ENCODE measurements at regions not wholly inside any gene's neighbourhood (a gene's known extent, or its start where the extent isn't known, plus 50 kb on each side); places are given as distances from the start of the nearest gene placed in this dataset.

DNA sequence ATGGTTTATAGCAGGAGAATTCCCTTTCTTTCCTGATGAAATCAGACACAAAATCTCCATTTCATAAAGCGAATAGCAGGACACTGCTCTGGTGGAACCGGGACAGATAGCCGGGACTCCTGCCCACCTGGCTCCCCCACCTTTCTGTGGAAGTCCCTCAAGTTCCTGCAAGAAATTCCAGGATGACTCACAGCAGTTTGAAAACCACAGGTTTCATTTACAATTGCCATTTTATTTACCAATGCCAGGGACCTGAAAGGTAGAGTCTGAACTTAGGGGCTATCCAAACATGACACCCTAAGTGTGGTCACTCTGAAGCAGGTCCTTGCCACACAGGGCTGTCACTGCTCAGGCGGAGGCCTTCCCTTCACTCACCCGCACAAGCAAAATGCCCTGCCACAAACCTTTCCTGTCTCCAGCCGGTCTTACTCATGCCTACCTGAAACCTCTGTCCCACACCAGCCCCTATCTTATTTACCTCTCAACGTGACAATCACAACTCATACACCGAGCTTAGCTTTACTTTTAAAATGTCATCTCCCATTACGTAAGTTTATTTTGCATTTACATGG, 63.3 kb upstream of the TAF1L start:
- ATAC-seq (no peak), DNase-seq (no peak)
- no peaks in the 10 kb centered on the region for H3K9me3 ChIP-seq
- no peak overlapping the region for H3K27ac ChIP-seq
- WGBS, 2 donors: 81 to 84% methylated on average over 9 of the region's 9 CpGs
- H3K4me1 ChIP-seq: no peaks in the 10 kb centered on the region
- TF ChIP-seq, protein P1, sequence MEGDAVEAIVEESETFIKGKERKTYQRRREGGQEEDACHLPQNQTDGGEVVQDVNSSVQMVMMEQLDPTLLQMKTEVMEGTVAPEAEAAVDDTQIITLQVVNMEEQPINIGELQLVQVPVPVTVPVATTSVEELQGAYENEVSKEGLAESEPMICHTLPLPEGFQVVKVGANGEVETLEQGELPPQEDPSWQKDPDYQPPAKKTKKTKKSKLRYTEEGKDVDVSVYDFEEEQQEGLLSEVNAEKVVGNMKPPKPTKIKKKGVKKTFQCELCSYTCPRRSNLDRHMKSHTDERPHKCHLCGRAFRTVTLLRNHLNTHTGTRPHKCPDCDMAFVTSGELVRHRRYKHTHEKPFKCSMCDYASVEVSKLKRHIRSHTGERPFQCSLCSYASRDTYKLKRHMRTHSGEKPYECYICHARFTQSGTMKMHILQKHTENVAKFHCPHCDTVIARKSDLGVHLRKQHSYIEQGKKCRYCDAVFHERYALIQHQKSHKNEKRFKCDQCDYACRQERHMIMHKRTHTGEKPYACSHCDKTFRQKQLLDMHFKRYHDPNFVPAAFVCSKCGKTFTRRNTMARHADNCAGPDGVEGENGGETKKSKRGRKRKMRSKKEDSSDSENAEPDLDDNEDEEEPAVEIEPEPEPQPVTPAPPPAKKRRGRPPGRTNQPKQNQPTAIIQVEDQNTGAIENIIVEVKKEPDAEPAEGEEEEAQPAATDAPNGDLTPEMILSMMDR (IDR thresholded peaks at IDR 0.05): no peak
- no peaks in the 10 kb centered on the region for H3K36me3 ChIP-seq
- intact Hi-C loops (cut with DNase I): no loop called here
- H3K4me3 ChIP-seq: no peak overlapping the region
- H3K27me3 ChIP-seq: peaks cover 0 to 14% (median 0%) of the 10 kb centered on the region in 7 donors

DNA sequence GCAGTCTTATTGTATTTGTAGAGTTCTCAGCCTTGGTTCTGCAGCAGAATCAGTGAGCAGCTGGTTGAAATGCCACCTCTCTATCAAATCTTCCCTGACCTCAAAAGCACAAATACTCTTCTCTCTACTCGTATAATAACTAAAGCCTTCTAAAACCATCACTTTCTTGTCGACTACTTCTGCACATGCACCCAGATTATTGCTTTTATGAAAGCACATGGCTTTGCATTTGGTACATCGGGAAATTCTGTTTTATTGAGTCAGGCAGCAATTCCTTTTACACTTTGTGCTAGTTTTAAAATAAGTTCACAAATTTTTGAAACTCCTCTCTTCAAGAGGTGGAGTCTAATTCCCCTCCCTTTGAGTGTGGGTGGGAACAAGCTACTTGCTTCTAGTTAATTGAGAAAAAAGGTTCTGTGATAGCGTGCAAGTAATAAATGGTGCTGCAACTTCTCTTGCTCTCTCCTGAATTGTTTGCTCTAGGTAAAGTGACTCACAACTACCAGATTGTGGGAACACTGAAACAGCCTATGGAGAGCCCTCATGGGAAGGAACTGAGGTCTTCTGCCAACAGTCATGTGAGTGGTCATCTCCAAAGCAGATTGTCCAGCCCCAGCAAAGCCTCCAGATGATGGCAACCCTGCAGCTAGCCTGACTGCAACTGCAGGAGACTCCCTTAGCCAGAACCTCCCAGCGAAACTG, 66.0 kb upstream of the TAF1L start:
- Histone ChIP-seq H3K27ac (no peak overlapping the region), H3K9me3 (no peaks in the 10 kb centered on the region), H3K36me3 (no peaks in the 10 kb centered on the region), H3K27me3 (peaks cover 0 to 14% (median 0%) of the 10 kb centered on the region in 7 donors), H3K4me3 (no peak overlapping the region), H3K4me1 (no peaks in the 10 kb centered on the region)
- intact Hi-C loops (cut with DNase I): loop anchor here in 1 of 10 donors (10.0 kb wide), 1 partner anchor 47 kb away; no protein-coding TSS in a partner anchor
- DNase-seq: no peak
- ATAC-seq: no peak
- TF ChIP-seq, protein P1 (IDR thresholded peaks at IDR 0.05): no peak
- 76% methylated on average over 5 of the region's 5 CpGs for WGBS, 2 donors

DNA sequence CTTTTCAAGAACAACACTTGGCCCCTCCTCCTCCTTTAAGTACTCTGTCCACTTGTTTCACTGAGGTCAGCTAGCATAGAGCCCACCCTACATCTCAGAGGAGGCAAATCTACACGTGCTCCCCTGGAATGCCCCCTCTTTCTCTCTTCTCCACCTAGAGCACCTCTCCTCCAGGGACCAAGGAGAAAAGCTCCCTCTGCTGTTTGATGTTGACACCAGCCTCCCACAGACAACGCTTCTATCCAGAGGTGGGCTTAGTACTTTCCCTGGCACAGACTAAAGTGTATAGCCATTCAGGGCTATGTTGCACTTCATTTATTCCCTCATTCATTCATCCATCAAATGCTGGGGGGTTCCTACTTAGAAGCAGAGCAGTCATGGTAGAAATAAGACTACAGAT, 68.2 kb upstream of the TAF1L start:
- H3K4me3 ChIP-seq: no peak overlapping the region
- no peak for DNase-seq
- no peak overlapping the region for H3K27ac ChIP-seq
- 40 to 55% methylated on average over 2 of the region's 2 CpGs for whole genome bisulfite sequencing, 2 donors
- H3K27me3 ChIP-seq: peaks cover 0 to 14% (median 0%) of the 10 kb centered on the region in 7 donors
- no peaks in the 10 kb centered on the region for H3K36me3 ChIP-seq
- intact Hi-C loops (cut with DNase I): loop anchor here in 1 of 10 donors (10.0 kb wide), 1 partner anchor 49 kb away; no protein-coding TSS in a partner anchor
- H3K4me1 ChIP-seq: no peaks in the 10 kb centered on the region
- TF ChIP-seq, protein P1 (IDR thresholded peaks at IDR 0.05): no peak
- no peak for ATAC-seq
- H3K9me3 ChIP-seq: no peaks in the 10 kb centered on the region

DNA sequence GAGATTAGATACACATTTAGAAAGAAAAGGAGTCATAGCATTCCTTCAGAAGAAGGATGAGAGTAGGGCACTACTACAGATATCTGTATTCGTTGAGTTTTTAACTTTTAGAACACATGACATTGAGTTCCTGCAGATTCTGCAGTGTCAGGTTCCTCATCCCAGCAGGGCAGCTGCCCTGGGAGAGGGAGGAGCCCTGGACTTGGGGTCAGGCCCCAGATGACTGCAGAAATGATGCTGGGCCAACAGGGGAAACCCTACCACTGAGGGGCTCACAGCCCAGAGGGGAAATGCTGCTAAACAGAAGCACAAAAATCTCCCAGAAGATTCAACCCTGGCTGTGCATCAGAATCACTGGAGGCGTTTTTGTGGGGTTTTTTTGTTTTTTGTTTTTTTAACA, 68.9 kb upstream of the TAF1L start:
- WGBS, 2 donors: 35 to 53% methylated on average over 2 of the region's 2 CpGs
- peaks cover 0 to 8% (median 0%) of the 10 kb centered on the region in 7 donors for H3K27me3 ChIP-seq
- DNase-seq (no peak), ATAC-seq (no peak)
- TF ChIP-seq, protein P1 (IDR thresholded peaks at IDR 0.05): no peak
- H3K4me3 ChIP-seq: no peak overlapping the region
- H3K27ac ChIP-seq: no peak overlapping the region
- no peaks in the 10 kb centered on the region for H3K36me3 ChIP-seq
- H3K4me1 ChIP-seq: no peaks in the 10 kb centered on the region
- intact Hi-C loops (cut with DNase I): loop anchor here in 1 of 10 donors (10.0 kb wide), 1 partner anchor 50 kb away; no protein-coding TSS in a partner anchor
- H3K9me3 ChIP-seq: no peaks in the 10 kb centered on the region
